CD1c-positive myeloid dendritic cell (primary cell): ENCODE measurements at regions not wholly inside any gene's neighbourhood (a gene's known extent, or its start where the extent isn't known, plus 50 kb on each side); places are given as distances from the start of the nearest gene placed in this dataset.

Experiments
- DNase-seq: peaks from one replicate; pipeline ENCODE4 v3.0.0-alpha.2; 2016; ENCODE audit errors: extremely low spot score

DNA sequence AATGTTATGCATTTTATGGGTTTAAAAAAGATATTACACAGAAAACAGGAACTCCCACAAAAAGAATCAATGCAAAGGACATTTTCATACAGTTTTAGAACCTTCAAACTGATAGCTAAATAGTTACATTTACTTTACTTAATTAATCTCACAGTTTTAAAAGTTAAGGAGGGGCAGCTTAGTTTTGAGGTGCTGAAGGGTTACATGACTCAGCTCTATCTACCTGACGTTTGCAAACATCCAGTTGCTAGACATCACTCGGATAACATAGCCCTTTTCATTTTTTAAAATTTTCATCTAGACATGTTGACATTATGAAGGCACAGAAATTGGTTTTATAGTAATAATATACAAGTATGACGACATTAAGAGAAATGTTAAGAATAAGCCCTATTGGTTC is 53.7 kb upstream of the HSD17B12 start:
- DNase-seq = no peak
